ENCODE measurements at regions not wholly inside any gene's neighbourhood (a gene's known extent, or its start where the extent isn't known, plus 50 kb on each side); places are given as distances from the start of the nearest gene placed in this dataset.

- TF ChIP-seq, protein P1, sequence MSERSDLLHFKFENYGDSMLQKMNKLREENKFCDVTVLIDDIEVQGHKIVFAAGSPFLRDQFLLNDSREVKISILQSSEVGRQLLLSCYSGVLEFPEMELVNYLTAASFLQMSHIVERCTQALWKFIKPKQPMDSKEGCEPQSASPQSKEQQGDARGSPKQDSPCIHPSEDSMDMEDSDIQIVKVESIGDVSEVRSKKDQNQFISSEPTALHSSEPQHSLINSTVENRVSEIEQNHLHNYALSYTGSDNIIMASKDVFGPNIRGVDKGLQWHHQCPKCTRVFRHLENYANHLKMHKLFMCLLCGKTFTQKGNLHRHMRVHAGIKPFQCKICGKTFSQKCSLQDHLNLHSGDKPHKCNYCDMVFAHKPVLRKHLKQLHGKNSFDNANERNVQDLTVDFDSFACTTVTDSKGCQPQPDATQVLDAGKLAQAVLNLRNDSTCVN (CRISPR knock-in tag; IDR thresholded peaks at IDR 0.05; ENCODE audit: borderline replicate concordance) = peak; percentile 43; the same call in 1 of the 2 replicates
- no peak for TF ChIP-seq PAWR (CRISPR knock-in tag; IDR thresholded peaks at IDR 0.05; ENCODE audit: borderline replicate concordance)
- no peak for TF ChIP-seq ZNF550 (CRISPR knock-in tag; IDR thresholded peaks at IDR 0.05; ENCODE audit: borderline replicate concordance)
- TF ChIP-seq PHF5A (CRISPR knock-in tag; IDR thresholded peaks at IDR 0.05; ENCODE audit: low read depth, unreplicated experiment) = peak; percentile 32
- TF ChIP-seq CREB1 (IDR thresholded peaks at IDR 0.05) = 0 out of 2 replicates have a peak, but pooled peaks have one; percentile 20
- TF ChIP-seq CREB1 (CRISPR knock-in tag; IDR thresholded peaks at IDR 0.05) = no peak
- TF ChIP-seq ZFAT (CRISPR knock-in tag; conservative IDR thresholded peaks at IDR 0.05) = no peak
- no peak for TF ChIP-seq MATR3 (CRISPR knock-in tag; IDR thresholded peaks at IDR 0.05)
- peak; percentile 45; the same call in 1 of the 2 replicates for TF ChIP-seq FOXP4 (CRISPR knock-in tag; IDR thresholded peaks at IDR 0.05)
- TF ChIP-seq AGO1 (IDR thresholded peaks at IDR 0.05; ENCODE audit: low read depth, low read length, poor library complexity, severe bottlenecking) = no peak
- no peak for TF ChIP-seq ELF4 (CRISPR knock-in tag; IDR thresholded peaks at IDR 0.05; ENCODE audit: borderline replicate concordance)
- TF ChIP-seq, protein P2, sequence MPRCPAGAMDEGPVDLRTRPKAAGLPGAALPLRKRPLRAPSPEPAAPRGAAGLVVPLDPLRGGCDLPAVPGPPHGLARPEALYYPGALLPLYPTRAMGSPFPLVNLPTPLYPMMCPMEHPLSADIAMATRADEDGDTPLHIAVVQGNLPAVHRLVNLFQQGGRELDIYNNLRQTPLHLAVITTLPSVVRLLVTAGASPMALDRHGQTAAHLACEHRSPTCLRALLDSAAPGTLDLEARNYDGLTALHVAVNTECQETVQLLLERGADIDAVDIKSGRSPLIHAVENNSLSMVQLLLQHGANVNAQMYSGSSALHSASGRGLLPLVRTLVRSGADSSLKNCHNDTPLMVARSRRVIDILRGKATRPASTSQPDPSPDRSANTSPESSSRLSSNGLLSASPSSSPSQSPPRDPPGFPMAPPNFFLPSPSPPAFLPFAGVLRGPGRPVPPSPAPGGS (CRISPR knock-in tag; IDR thresholded peaks at IDR 0.05) = no peak
- no peak for TF ChIP-seq ATM (IDR thresholded peaks at IDR 0.05; ENCODE audit: borderline replicate concordance)
- no peak for TF ChIP-seq GATA4 (IDR thresholded peaks at IDR 0.05; ENCODE audit: borderline replicate concordance, low read depth)
- TF ChIP-seq ZNF101 (CRISPR knock-in tag; IDR thresholded peaks at IDR 0.05; ENCODE audit: borderline replicate concordance, low read depth) = no peak
- 0 out of 2 replicates have a peak, but pooled peaks have one; percentile 18 for TF ChIP-seq ZNF205 (CRISPR knock-in tag; IDR thresholded peaks at IDR 0.05)
- TF ChIP-seq SP1 (IDR thresholded peaks at IDR 0.05) = no peak
- TF ChIP-seq SP1 (CRISPR knock-in tag; IDR thresholded peaks at IDR 0.05) = peak; percentile 64
- no peak for TF ChIP-seq DDIT3 (CRISPR knock-in tag; IDR thresholded peaks at IDR 0.05)
- TF ChIP-seq NPAS2 (CRISPR knock-in tag; IDR thresholded peaks at IDR 0.05; ENCODE audit: borderline replicate concordance) = no peak
- peak; percentile 56 for TF ChIP-seq BCL6 (CRISPR knock-in tag; IDR thresholded peaks at IDR 0.05)
- TF ChIP-seq ZBTB20 (CRISPR knock-in tag; IDR thresholded peaks at IDR 0.05; ENCODE audit: borderline replicate concordance, low read depth) = 0 out of 2 replicates have a peak, but pooled peaks have one; percentile 50
- TF ChIP-seq ZNF562 (CRISPR knock-in tag; IDR thresholded peaks at IDR 0.05; ENCODE audit: borderline replicate concordance) = no peak
- TF ChIP-seq DMAP1 (CRISPR knock-in tag; IDR thresholded peaks at IDR 0.05) = peak; percentile 78
- no peak for TF ChIP-seq ZNF615 (CRISPR knock-in tag; IDR thresholded peaks at IDR 0.05; ENCODE audit: borderline replicate concordance)
- peak; percentile 20; the same call in 1 of the 2 replicates for TF ChIP-seq SOX5 (CRISPR knock-in tag; IDR thresholded peaks at IDR 0.05; ENCODE audit: borderline replicate concordance)
Measured at GRCh38 chrX:73943693-73944562, 91.4 kb upstream of the XIST start (continued).
